Activated T-helper 1 cell treated with anti-CD3 and anti-CD28 coated beads, Interleukin-12 subunit alpha, Interleukin-12 subunit beta, Interleukin-2, Interleukin-4 antibody, amounts not matched to agents 30 ng/mL and 10 ng/mL and 1 ng/mL, durations not matched to agents 14 hours and 24 hours and 36 hours (primary cell): ENCODE measurements at regions not wholly inside any gene's neighbourhood (a gene's known extent, or its start where the extent isn't known, plus 50 kb on each side); places are given as distances from the start of the nearest gene placed in this dataset.
"Not testable (repeated sequence)": the region's sequence is repeated elsewhere in the genome, so short reads cannot be mapped to it uniquely, and the experiment has no call there.

ENCODE experiments used
- DNase-seq: peaks from one replicate; pipeline ENCODE4 v3.0.0; 2021; ENCODE audit warnings: low spot score
- H3K27ac Mint-ChIP-seq: one replicate; pipeline ENCODE4 v1.8.0; 2021; ENCODE audit warnings: mild to moderate bottlenecking, mixed read lengths
- H3K27me3 Mint-ChIP-seq: one replicate; pipeline ENCODE4 v1.8.0; 2022; ENCODE audit warnings: mild to moderate bottlenecking, moderate library complexity, mixed read lengths; ENCODE audit not compliant: insufficient read depth
- H3K36me3 Mint-ChIP-seq: one replicate; pipeline ENCODE4 v1.8.0; 2021; ENCODE audit warnings: low read depth, mixed read lengths
- H3K4me1 Mint-ChIP-seq: one replicate; pipeline ENCODE4 v1.8.0; 2021; ENCODE audit warnings: low read depth, mixed read lengths
- H3K4me3 Mint-ChIP-seq: one replicate; pipeline ENCODE4 v1.8.0; 2021; ENCODE audit warnings: mild to moderate bottlenecking, moderate library complexity, mixed read lengths
- H3K9me3 Mint-ChIP-seq: one replicate; pipeline ENCODE4 v1.8.0; 2021; ENCODE audit warnings: mixed read lengths
- intact Hi-C: fragments of 100-400 bp; cut with micrococcal nuclease; formaldehyde crosslinking; loops from one replicate; pipeline ENCODE4 v1.15.1; 2024

DNA sequence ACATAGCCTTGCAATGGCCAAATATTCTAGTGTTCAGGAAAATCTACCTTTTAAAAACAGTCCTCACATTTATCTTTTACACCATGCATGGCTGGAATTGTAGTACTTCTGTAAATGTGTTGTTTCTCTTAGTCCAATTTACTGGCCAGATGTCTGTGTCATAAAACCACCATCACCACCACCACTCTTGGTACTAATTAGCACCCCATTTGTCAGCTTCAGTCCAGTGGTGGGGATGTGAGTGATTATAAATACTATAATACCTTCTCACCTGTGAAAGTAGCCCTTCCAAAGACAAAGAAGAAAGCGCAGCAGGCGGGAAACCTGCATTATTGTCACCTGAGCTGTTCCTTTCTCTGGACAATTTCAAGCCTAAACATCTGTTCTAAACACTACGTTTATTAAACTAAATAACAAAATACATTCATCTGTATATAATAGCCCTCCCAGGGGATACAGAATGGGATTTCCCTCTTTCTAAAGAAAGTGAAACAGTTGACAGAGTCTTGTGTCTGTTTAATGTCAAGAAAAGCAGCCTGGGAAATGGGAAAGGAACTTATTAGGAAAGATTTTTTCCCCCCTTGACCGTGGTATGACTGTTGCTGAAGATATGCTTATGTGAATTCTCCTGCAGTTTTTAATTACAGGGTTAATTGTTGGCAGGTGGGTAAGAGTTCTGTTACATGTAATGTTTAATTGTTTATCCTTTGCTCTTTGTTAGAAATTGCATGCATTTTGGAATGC is 144.5 kb upstream of the NUDT12 start:
- H3K36me3 Mint-ChIP-seq, result no peaks in the 10 kb centered on the region
- no peaks in the 10 kb centered on the region for H3K27me3 Mint-ChIP-seq
- no peaks in the 10 kb centered on the region for H3K4me1 Mint-ChIP-seq
- H3K27ac Mint-ChIP-seq, result no peak overlapping the region
- intact Hi-C loops, result no loop called here
- no peak for DNase-seq
- H3K9me3 Mint-ChIP-seq, result no peaks in the 10 kb centered on the region
- no peak overlapping the region for H3K4me3 Mint-ChIP-seq

DNA sequence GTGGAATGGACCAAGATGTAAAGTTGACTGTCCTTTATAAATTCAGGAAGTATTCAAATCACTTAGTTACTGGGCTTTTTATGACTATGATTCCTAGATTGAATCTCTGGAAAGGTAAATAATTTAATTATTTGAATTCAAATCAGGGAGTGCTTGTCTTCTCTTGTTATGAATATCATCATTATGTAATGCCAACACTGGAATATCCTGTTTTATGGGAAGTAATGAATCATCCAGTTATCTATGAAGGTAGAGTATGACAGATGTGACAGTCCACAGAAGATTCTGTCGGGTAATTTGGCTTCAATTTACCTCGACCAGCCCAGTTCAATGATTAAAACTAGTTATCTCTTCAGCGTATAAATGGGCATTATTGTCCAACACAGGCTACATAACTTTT is 141.0 kb upstream of the NUDT12 start:
- Mint-ChIP-seq H3K27me3 (no peaks in the 10 kb centered on the region), H3K4me3 (no peak overlapping the region), H3K27ac (no peak overlapping the region), H3K36me3 (no peaks in the 10 kb centered on the region), H3K4me1 (no peaks in the 10 kb centered on the region), H3K9me3 (no peaks in the 10 kb centered on the region)
- intact Hi-C loops, result no loop called here
- no peak for DNase-seq

DNA sequence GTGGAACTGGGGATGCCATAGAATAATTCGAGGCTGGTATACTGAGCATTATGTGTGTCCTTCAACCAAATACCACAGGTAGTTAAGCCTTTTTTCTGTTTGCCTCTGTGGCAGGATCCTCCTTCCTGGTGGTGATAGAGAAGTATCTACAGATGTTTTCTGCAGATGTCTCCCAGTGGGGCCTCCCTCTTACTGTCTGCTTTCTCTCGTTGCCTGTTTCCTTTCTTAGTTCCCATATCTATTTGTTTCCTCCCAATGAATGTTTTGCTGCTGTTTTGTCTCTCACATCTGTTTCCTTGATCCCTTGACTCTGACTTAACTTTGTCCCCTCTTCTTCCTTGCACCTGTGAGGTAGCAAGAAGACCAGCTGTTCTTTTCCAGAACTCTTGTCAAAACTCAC is 130.9 kb upstream of the NUDT12 start:
- Mint-ChIP-seq H3K36me3 (no peaks in the 10 kb centered on the region), H3K27ac (no peak overlapping the region), H3K4me3 (no peak overlapping the region), H3K9me3 (no peaks in the 10 kb centered on the region), H3K27me3 (no peaks in the 10 kb centered on the region), H3K4me1 (no peaks in the 10 kb centered on the region)
- intact Hi-C loops, result no loop called here
- no peak for DNase-seq

DNA sequence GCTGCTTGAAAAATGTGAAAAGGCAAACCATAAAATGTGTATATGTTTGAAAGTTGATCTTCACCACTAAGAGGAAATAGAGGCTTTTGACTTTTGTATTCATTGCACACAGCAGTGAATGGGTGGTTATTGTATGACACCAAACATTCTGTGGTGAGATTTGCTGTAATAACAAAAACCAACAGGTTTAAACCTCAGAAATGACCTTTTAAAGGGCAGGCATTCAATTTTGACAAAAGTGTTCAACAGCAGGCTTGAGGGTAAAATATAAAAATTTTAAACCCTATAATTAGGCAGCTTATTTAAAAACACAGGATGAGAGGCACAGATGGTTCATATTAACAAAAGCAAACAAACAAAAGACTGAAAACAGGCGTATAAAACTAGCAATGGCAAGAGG is 128.1 kb upstream of the NUDT12 start:
- H3K9me3 Mint-ChIP-seq, result no peaks in the 10 kb centered on the region
- H3K27ac Mint-ChIP-seq, result no peak overlapping the region
- H3K4me3 Mint-ChIP-seq, result no peak overlapping the region
- H3K4me1 Mint-ChIP-seq, result no peaks in the 10 kb centered on the region
- intact Hi-C loops, result no loop called here
- H3K36me3 Mint-ChIP-seq, result no peaks in the 10 kb centered on the region
- no peaks in the 10 kb centered on the region for H3K27me3 Mint-ChIP-seq
- DNase-seq, result no peak

DNA sequence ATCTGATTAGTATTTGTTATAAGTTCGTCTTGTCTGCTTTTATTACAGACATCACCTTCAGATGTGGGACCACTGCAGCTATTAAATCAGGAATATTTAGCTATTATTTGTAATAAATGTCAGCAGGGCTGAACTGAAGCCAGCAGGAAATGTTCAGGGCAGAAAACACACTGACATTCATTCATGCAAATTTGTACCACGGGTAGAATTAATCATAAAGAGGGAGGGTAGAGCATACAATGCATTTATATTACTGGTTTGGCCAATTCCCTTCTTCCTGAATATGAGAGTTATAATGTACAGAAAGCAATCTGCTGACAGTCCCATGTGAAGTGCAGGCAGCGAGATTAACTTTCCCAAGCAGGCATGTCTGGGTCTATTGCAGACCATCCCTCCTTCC is 117.3 kb upstream of the NUDT12 start:
- Mint-ChIP-seq H3K36me3 (no peaks in the 10 kb centered on the region), H3K27me3 (no peaks in the 10 kb centered on the region), H3K9me3 (no peaks in the 10 kb centered on the region), H3K4me1 (no peaks in the 10 kb centered on the region), H3K27ac (no peak overlapping the region), H3K4me3 (no peak overlapping the region)
- DNase-seq, result no peak
- intact Hi-C loops, result no loop called here

DNA sequence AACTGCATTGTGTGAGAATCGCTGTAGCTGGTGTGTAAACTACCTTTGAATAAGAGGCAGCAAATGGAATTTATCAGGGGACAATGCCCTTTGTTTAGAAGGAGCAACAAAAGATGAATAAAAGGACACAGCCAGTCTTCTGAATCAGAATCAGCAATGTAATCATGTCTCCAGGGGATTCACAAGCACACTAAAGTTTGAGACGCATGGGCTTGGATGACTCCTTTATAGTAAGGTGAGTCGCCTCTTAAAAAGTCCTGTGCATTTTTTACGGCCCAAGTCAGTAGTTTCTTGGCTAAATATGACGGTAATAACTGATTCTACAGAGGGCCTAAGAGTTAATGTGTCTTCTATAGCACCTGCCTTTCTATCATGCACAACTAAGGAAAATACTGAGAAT is 113.6 kb upstream of the NUDT12 start:
- H3K27me3 Mint-ChIP-seq, intact Hi-C loops, H3K36me3 Mint-ChIP-seq, H3K27ac Mint-ChIP-seq, DNase-seq, H3K4me1 Mint-ChIP-seq, H3K9me3 Mint-ChIP-seq, H3K4me3 Mint-ChIP-seq: not testable (repeated sequence)

DNA sequence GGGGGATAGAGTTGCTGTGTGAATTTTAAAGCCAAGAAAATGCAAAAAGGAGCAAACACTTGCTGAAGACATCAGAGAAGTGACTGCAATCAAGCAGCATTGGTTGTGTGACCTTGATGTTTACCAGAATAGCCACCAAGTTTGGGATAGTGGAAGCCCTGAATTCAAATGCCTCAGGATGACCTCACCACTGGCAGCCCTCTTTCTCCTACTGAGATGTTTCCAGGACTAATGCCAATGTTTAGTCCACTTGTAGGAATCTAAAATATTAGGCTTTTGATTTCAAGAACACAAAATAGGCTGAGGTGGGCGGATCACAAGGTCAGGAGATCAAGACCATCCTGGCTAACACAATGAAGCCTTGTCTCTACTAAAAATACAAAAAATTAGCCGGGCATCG is 112.2 kb upstream of the NUDT12 start:
- Mint-ChIP-seq H3K4me1 (no peaks in the 10 kb centered on the region), H3K27me3 (no peaks in the 10 kb centered on the region), H3K36me3 (no peaks in the 10 kb centered on the region), H3K9me3 (no peaks in the 10 kb centered on the region), H3K4me3 (no peak overlapping the region), H3K27ac (no peak overlapping the region)
- DNase-seq, result no peak
- intact Hi-C loops, result no loop called here

DNA sequence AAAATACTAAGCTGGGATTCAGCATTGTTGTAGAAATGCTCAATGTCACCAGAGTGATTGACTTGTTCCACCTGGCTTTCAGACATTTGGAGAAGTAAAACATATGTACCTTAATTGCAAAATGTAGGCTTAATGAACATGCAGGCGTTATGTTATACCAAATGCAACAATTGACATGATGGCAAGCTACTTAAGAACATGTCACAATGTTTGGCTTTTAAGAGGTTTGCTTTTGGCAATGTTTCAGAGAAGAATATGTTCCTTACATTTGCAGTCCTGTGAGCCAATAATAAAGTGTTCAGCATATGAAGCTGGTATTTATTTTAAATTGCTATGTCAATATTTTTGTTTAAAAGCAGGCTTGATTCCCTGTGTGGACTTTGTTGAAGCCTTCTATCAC is 111.7 kb upstream of the NUDT12 start:
- Mint-ChIP-seq H3K36me3 (no peaks in the 10 kb centered on the region), H3K4me3 (no peak overlapping the region), H3K27ac (no peak overlapping the region), H3K27me3 (no peaks in the 10 kb centered on the region), H3K9me3 (no peaks in the 10 kb centered on the region), H3K4me1 (no peaks in the 10 kb centered on the region)
- intact Hi-C loops, result no loop called here
- no peak for DNase-seq

DNA sequence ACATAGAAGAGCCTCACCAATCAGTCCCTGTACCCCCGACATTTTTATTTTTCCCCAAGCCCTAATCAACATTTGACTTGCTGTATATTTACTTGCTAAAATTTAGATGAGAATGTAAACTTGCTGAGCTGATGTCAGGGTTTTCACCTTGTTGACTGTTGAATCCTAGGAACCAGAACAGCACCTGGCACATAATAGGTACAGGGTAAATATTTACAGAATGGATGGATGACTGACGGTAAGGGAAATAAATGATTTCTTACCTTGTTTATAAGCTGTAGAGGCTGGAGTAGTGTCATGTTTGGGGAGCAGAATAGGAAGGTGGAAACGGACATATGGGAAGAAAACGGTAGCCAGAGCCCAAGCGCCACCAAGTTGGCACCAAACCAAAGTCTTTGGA is 107.0 kb upstream of the NUDT12 start:
- Mint-ChIP-seq H3K27ac (no peak overlapping the region), H3K4me1 (no peaks in the 10 kb centered on the region), H3K4me3 (no peak overlapping the region), H3K9me3 (no peaks in the 10 kb centered on the region), H3K27me3 (no peaks in the 10 kb centered on the region), H3K36me3 (no peaks in the 10 kb centered on the region)
- intact Hi-C loops, result no loop called here
- DNase-seq, result no peak

DNA sequence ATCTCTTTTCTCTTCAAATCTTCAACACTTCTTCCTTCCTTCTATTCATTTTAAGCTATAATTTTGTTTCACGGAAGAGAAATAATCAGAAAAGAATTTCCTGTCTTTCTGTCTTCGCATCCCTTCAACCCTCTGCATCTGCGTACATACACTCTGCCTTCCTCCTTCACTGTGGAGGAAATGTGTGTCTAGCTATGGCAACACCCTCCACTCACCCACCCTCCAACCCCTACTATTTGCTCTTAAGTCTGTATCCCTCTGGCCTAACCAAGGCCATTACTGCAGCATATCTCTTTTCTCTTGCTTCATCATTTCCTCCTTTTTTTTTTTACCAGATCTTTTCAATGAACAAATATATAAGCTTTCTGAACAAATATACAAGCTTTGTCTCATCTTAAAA is 105.7 kb upstream of the NUDT12 start:
- no peaks in the 10 kb centered on the region for H3K4me1 Mint-ChIP-seq
- no peaks in the 10 kb centered on the region for H3K36me3 Mint-ChIP-seq
- H3K27me3 Mint-ChIP-seq, result no peaks in the 10 kb centered on the region
- no peak for DNase-seq
- intact Hi-C loops, result no loop called here
- H3K27ac Mint-ChIP-seq, result no peak overlapping the region
- H3K9me3 Mint-ChIP-seq, result peaks cover 4% of the 10 kb centered on the region
- H3K4me3 Mint-ChIP-seq, result no peak overlapping the region

DNA sequence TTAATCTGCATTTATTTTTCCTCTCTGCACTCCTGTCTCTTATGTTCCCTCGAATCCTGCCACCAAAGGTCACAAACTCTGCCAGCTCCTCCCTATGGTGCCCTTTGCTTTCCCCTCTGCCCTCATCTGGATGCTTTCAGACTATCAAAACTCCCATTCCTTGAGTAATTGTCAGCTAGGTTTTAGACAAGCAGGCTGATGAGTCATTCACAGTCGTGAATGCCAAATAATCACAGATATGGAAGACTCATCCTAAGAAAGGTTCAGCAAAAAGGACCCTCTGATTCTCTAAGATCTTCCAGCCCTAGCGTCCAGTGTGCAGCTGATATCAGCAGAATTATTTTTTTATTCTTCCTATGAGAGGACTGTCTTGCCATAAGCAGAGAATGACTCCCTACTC is 104.5 kb upstream of the NUDT12 start:
- Mint-ChIP-seq H3K36me3 (no peaks in the 10 kb centered on the region), H3K4me3 (no peak overlapping the region), H3K27ac (no peak overlapping the region), H3K27me3 (no peaks in the 10 kb centered on the region), H3K9me3 (peaks cover 9% of the 10 kb centered on the region), H3K4me1 (no peaks in the 10 kb centered on the region)
- DNase-seq, result no peak
- intact Hi-C loops, result no loop called here

DNA sequence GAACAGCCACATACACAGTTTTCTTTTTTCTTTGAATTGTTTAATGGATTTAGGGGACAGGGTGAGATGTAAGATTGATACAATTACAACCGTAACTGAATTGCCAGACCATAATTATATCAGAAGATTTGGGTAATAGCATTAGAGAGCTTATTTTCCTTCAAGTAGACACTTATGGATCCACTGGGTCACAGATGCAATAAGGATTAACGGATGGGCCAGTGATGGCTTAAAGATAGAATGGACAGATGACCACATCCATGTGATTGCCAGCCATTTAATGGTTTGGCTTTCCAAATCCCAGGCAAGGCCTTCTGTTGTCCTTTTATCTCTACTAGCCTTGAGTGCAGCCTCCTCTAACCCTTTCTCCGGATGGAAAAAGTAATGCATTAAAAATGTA is 94.7 kb upstream of the NUDT12 start:
- Mint-ChIP-seq H3K4me3 (no peak overlapping the region), H3K4me1 (no peaks in the 10 kb centered on the region), H3K36me3 (no peaks in the 10 kb centered on the region), H3K27ac (no peak overlapping the region), H3K27me3 (no peaks in the 10 kb centered on the region), H3K9me3 (no peaks in the 10 kb centered on the region)
- intact Hi-C loops, result no loop called here
- no peak for DNase-seq

DNA sequence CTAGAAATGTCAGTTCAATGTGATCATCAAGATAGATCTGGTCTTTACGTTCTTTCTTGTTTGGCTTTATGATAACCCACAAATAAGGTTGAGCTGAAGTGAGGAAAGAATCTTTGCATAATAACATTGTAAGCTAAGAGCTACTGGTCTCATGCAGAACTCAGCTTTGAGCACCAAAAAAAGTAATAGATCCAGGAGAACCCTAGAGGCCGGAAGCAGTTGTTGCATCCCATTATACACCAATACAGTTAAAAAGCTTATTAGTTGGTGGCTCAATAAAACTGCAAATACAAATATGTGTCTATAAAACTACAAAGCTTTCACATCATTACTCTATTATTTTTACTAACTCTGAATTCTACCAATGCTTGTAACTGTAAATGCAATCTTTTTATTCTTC is 85.5 kb upstream of the NUDT12 start:
- no peak for DNase-seq
- H3K36me3 Mint-ChIP-seq, result no peaks in the 10 kb centered on the region
- H3K4me3 Mint-ChIP-seq, result no peak overlapping the region
- intact Hi-C loops, result no loop called here
- H3K9me3 Mint-ChIP-seq, result no peaks in the 10 kb centered on the region
- H3K27me3 Mint-ChIP-seq, result no peaks in the 10 kb centered on the region
- no peaks in the 10 kb centered on the region for H3K4me1 Mint-ChIP-seq
- H3K27ac Mint-ChIP-seq, result no peak overlapping the region
